ENCODE measurements at regions not wholly inside any gene's neighbourhood (a gene's known extent, or its start where the extent isn't known, plus 50 kb on each side); places are given as distances from the start of the nearest gene placed in this dataset.

GRCh38 chr1:199767700-199768099, 259.8 kb upstream of the NR5A2 start:
- DNase-seq: no peak

DNA sequence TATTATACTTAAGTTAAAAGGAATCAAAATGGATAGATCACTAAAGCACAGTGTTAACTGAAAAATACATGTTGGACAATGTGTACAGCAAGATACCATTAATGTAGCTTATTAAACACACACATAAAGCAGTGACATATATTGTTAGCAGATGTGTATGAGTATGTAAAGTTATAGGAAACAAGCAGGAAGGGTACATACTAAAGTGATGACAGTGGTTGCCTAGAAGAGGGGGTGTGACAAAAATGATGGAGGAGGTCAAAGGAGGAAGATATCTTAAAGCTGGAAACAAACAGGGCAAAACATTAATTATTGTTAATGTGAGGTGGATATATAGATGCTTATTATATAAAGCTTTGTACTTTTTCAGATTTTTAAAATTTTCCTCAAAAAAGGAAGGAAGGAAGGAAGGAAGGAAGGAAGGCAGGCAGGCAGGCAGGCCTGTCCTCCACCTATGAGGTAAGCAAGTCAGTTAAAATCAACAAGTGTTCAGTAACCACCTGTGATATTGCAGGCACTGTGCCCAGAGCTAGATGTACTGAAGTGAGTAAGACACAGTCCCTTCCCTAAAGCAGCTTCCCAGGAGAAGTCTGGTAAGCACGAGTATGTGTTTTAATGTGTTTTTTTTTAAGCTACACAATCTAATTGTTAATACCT, 252.9 kb upstream of the NR5A2 start:
- no peak for DNase-seq

DNA sequence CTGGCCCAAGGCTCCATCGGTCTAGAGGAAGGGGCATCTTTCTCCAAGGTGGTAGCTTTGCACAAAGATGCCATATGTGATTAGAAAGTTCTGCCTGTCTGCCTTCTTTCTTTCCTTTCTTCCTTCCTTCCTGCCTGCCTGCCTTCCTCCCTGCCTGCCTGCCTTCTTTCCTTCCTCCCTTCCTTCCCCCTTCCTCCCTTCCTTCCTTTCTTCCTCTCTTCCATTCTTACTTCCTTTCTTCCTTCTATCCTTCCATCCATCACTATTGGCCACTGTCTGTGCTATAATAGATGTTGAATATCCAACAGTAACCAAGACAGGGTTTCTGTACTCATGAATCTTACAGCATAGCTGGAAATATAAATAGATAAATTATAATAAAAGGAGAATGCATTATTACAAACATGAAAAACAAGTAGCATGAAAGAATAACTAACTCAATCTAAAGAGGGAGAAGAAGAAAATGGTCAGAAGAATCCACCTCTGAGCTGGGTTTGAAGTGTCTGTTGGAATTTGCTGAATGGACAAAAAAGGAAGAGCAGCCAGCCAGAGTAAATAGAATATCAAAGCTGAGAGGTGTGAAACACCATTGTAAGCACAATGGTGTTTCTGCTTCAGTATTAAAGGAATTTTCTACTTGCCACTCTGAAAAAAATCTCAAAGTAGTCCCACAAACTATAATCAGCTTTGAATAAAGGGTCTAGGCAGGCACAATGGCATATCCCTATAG, 250.6 kb upstream of the NR5A2 start:
- DNase-seq: no peak

- no peak for DNase-seq
Observed at GRCh38 chr1:199778324-199778955, 249.1 kb upstream of the NR5A2 start.

DNA sequence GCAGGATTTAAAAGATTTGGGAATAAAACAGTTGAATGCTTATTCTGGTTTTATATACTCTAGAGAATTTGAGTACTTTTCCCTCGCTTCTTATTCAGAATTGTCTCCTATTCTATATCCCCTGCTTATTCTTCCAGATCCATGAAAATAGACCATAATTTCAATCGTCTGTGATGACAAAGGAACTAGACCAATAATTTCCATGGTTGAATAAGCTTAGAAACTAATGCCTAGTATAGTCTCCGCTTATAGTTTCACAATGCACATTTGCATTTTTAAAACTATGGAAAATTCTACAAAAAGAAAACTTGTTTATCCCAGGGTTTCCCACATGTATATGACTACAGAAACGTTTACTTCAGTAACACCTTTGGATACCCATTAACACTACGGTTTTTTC, 247.4 kb upstream of the NR5A2 start:
- no peak for DNase-seq

GRCh38 chr1:199780948-199781670, 246.4 kb upstream of the NR5A2 start:
- DNase-seq: no peak

GRCh38 chr1:199784138-199784895, 243.2 kb upstream of the NR5A2 start:
- no peak for DNase-seq

DNA sequence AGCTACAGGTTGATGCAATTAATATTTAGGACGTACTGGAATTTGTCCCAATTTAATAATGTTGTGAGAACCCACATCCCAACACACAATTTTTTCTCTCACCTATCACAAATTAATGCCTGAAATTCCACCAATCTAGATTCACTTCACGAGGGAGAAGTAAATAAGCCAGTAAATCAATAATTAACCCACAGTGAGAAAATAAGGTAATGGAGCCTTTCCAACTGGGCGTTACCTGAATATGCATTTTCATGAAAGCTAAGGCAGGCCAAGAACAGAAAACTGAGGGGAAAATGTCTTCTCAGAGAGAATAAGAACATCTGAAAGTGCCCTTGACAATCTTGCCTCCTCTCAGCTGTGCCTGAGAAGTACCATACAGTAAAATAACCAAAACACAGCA, 240.8 kb upstream of the NR5A2 start:
- DNase-seq: no peak

DNA sequence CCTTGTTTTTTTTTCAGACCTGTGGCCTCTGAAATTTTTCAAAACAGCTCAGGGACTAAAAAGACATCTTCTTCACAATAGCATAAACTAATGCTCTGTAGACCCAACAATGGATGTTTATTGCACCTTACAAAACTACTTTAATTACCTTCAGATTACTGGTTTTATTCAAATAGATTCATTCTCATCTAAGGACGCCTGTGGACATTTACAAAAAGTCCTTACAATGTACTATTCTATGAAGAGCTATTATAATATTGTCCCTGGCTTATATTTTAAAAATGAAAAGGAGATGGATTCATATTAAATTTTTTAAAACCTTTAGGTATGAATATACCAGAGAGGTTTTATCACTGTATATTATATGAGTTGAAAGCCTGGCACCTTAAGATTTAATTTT, 238.4 kb upstream of the NR5A2 start:
- DNase-seq: no peak

- DNase-seq: no peak
Observed at GRCh38 chr1:199791495-199791894, 236.0 kb upstream of the NR5A2 start.

DNA sequence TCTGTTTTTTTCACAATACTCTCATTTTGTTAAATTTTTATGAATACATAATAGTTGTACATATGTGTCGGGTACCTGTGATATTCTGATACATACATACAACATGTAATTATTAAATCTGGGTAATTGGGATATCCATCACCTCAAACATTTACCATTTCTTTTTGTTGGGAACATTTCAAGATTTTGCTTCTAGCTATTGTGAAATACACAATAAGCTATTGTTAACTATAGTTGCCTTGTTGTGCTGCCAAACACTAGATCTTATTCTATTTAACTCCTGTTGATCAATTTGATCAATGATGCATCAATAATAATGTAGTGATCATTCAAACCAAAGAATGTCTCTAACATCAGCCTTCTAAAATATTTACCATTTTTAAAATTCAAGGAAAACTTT, 234.6 kb upstream of the NR5A2 start:
- DNase-seq: no peak

DNA sequence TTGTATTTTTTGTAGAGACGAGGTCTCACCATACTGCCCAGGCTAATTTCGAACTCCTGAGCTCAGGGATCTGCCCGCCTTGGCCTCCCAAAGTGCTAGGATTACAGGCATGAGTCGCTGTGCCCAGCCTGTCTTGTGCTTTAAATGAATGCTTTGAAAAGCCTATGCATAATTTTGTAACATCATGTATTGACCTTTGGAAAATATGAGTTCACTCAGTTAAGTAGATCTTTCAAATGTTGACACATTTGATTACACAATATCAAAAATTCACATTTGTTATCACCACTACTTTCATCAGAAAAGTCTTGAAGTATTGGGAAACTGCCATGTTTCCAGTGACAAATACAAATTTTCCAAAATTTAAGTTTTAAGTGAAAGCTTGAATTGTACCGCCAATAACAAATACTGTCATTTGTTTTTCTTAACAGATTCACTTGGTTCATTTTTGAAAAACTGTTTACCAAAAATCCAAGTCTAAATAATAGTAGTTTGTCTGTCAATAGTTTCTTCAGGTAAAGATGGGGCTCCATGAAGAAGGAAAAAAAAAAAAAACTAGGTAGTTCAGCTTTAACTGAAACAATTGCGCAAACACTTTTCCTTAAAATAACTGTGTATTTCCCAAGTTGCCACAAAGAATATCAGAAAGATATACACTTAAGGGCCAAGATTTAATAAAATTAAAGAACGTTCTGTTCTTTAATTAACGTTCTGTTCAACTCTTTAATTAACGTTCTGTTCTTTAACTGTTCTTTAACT, 233.2 kb upstream of the NR5A2 start:
- DNase-seq: no peak

DNA sequence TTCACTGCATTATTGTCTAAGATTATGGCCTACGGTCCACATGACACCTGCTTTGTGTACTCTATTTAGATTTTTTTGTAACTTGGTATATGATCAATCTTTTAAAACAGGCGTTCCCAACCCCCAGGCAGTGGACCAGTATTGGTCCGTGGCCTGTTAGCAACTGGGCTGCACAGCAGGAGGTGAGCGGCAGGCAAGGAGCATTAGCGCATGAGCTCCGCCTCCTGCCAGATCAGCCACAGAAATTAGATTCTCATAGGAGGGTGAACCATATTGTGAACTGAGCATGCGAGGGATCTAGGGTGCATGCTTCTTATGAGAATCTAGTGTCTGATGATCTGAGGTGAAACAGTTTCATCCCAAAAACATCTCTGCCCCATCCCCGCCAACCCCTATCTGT, 228.4 kb upstream of the NR5A2 start:
- no peak for DNase-seq

DNA sequence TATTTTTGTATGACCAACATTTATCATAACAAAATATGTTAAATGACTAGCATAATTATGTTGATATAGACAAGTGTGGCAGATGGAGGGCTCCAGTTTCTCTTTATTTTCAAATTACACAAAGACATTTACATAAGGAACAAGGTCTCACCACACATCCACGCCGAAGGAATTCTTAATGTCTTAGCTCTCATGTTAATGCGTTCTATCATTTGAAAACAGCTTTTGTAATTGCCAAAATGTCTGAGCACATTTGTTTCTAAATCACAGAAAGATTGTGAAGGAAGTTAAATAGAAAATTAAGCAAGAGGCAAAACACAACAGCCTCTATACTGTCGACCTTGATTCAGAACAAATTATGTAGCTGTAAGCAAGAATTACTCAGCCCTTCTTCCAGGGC, 223.0 kb upstream of the NR5A2 start:
- no peak for DNase-seq

- DNase-seq: no peak
Observed at GRCh38 chr1:199808110-199808870, 219.2 kb upstream of the NR5A2 start.

GRCh38 chr1:199809311-199809710, 218.2 kb upstream of the NR5A2 start:
- DNase-seq: no peak

GRCh38 chr1:199811163-199811562, 216.3 kb upstream of the NR5A2 start:
- DNase-seq: no peak

GRCh38 chr1:199813198-199813597, 214.3 kb upstream of the NR5A2 start:
- no peak for DNase-seq

- DNase-seq: no peak
Observed at GRCh38 chr1:199815947-199816346, 211.6 kb upstream of the NR5A2 start.

- DNase-seq: no peak
Observed at GRCh38 chr1:199817266-199817665, 210.2 kb upstream of the NR5A2 start.

GRCh38 chr1:199821029-199821779, 206.3 kb upstream of the NR5A2 start:
- DNase-seq: no peak
